PC-3 (cell line): ENCODE measurements at regions not wholly inside any gene's neighbourhood (a gene's known extent, or its start where the extent isn't known, plus 50 kb on each side); places are given as distances from the start of the nearest gene placed in this dataset.

Source experiments
- ATAC-seq: fragments of 200-7000 bp; cut with Tn5 transposase; 2 replicates; pipeline ENCODE4 v1.9.1; 2020; ENCODE audit warnings: mild to moderate bottlenecking, moderate library complexity
- BruUV-seq: library from RNA; stranded (reverse); fragments of 400-500 nt; replicated peaks from 2 replicates; lab custom pipeline; 2021; lab: Mats Ljungman, UMichigan
- CTCF ChIA-PET: fragments of 300-600 bp; sonication (Branson Sonifier 250); formaldehyde crosslinking; loops from one replicate; lab custom pipeline; 2022; ENCODE audit warnings: antibody characterized with exemption; lab: Charles Lee
- POLR2A ChIA-PET: fragments of 300-600 bp; sonication (Branson Sonifier 250); formaldehyde crosslinking; loops from one replicate; lab custom pipeline; 2022; ENCODE audit warnings: antibody characterized with exemption; ENCODE audit not compliant: unreplicated experiment; lab: Charles Lee
- DNase-seq: peaks from one replicate; pipeline ENCODE4 v3.0.0-alpha.2; 2015
- H2AFZ ChIP-seq: fragments of 300-600 bp; sonication (generic); 2 replicates; pipeline ENCODE4 v1.6.0; 2016; ENCODE audit warnings: antibody characterized with exemption, low read length
- H3F3A ChIP-seq: fragments of 300-600 bp; sonication (generic); one replicate; pipeline ENCODE4 v1.6.0; 2017; ENCODE audit warnings: antibody characterized with exemption, low read length, control low read depth, mild to moderate bottlenecking; ENCODE audit not compliant: unreplicated experiment
- H3K27ac ChIP-seq: fragments of 300-600 bp; sonication (generic); 2 replicates; pipeline ENCODE4 v1.5.1; 2016; ENCODE audit warnings: mild to moderate bottlenecking, low read length
- H3K27me3 ChIP-seq: fragments of 300-600 bp; sonication (generic); 2 replicates; pipeline ENCODE4 v1.6.1; 2016; ENCODE audit warnings: low read length, mixed read lengths
- H3K36me3 ChIP-seq: fragments of 300-600 bp; sonication (generic); 2 replicates; pipeline ENCODE4 v1.6.1; 2016; ENCODE audit warnings: low read depth, mixed run types, low read length, mixed read lengths
- H3K4me1 ChIP-seq: fragments of 300-600 bp; sonication (generic); 2 replicates; pipeline ENCODE4 v1.5.1; 2016; ENCODE audit warnings: low read length; ENCODE audit not compliant: insufficient read depth
- H3K4me2 ChIP-seq: fragments of 300-600 bp; sonication (generic); 2 replicates; pipeline ENCODE4 v1.6.0; 2016; ENCODE audit warnings: low read length
- H3K4me3 ChIP-seq: fragments of 300-600 bp; sonication (generic); 2 replicates; pipeline ENCODE4 v1.5.1; 2016; ENCODE audit warnings: mild to moderate bottlenecking, low read length, mixed read lengths
- H3K79me2 ChIP-seq: fragments of 300-600 bp; sonication (generic); 2 replicates; pipeline ENCODE4 v1.6.1; 2017; ENCODE audit warnings: low read length, mixed read lengths
- H3K9ac ChIP-seq: fragments of 300-600 bp; sonication (generic); 2 replicates; pipeline ENCODE4 v1.6.0; 2016; ENCODE audit warnings: mild to moderate bottlenecking, low read length
- H3K9me2 ChIP-seq: fragments of 300-600 bp; sonication (generic); replicated peaks from 2 replicates; pipeline ENCODE4 v1.6.1; 2016; ENCODE audit warnings: mixed run types, low read length, mixed read lengths
- H3K9me3 ChIP-seq: fragments of 300-600 bp; sonication (generic); 2 replicates; pipeline ENCODE4 v1.6.1; 2016; ENCODE audit warnings: low read length, mixed read lengths
- H4K20me1 ChIP-seq: fragments of 300-600 bp; sonication (generic); 2 replicates; pipeline ENCODE4 v1.6.1; 2016; ENCODE audit warnings: low read length, mixed read lengths
- CTCF ChIP-seq: fragments of 300-600 bp; sonication (generic); conservative IDR thresholded peaks from 2 replicates; pipeline ENCODE4 v1.5.1; 2017; ENCODE audit warnings: antibody characterized with exemption, low read depth, mild to moderate bottlenecking, low read length
- EZH2 ChIP-seq: fragments of 300-600 bp; sonication (generic); IDR thresholded peaks from one replicate; pipeline ENCODE4 v1.6.1; 2017; ENCODE audit warnings: antibody characterized with exemption, mild to moderate bottlenecking, low read length; ENCODE audit not compliant: unreplicated experiment
- EZH2phosphoT487 ChIP-seq: fragments of 300-600 bp; sonication (generic); IDR thresholded peaks from 2 replicates; pipeline ENCODE4 v1.6.1; 2018; ENCODE audit warnings: mild to moderate bottlenecking, antibody characterized with exemption, low read length, borderline replicate concordance
- intact Hi-C: fragments of 100-400 bp; cut with micrococcal nuclease; formaldehyde crosslinking; loops from 2 replicates; pipeline ENCODE4 v1.9.0; 2023

DNA sequence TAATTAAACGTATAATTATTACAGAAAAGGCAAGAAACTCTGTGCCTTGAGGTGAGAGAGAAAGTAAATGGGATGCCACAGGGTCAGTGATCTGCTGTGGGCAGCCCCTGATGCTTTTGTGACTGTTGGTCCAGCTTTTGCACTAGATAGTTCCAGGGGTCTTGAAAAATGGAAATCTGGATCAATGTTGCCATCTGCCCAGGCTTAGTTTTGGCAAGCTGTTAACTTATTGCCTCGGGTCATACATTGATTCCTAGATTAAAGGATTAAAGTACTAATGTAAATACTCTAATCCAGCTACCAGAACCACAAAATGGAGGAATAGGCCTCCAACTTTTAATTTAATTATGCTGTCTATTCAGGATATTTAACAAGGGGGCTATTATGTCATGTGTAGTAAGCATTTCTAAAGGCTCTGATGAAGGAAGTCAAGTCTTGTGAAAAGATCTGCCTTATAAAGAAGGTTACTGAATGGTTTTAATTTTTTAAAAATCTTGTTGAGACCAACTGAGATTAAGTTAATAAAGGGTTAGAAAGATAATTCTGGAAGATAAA lies 376.0 kb upstream of the HS3ST5 start:
- no peaks in the 10 kb centered on the region for H3K79me2 ChIP-seq
- ChIA-PET POLR2A (no interaction called here), CTCF (no interaction called here)
- BruUV-seq, result no TSS peak
- no peak overlapping the region for H3K4me3 ChIP-seq
- H2AFZ ChIP-seq, result no peak overlapping the region
- no peaks in the 10 kb centered on the region for H3F3A ChIP-seq
- H3K36me3 ChIP-seq, result no peaks in the 10 kb centered on the region
- DNase-seq, result no peak
- TF ChIP-seq CTCF, result no peak
- no peak overlapping the region for H3K9ac ChIP-seq
- no peaks in the 10 kb centered on the region for H3K9me2 ChIP-seq
- no peaks in the 10 kb centered on the region for H4K20me1 ChIP-seq
- H3K4me1 ChIP-seq, result no peaks in the 10 kb centered on the region
- no peaks in the 10 kb centered on the region for H3K9me3 ChIP-seq
- intact Hi-C loops, result no loop called here
- no peak overlapping the region for H3K4me2 ChIP-seq
- H3K27ac ChIP-seq, result no peak overlapping the region
- no peaks in the 10 kb centered on the region for H3K27me3 ChIP-seq
- no peak for ATAC-seq

- Histone ChIP-seq H4K20me1 (no peaks in the 10 kb centered on the region), H3K9me2 (no peaks in the 10 kb centered on the region), H3K4me3 (no peak overlapping the region), H3K9ac (no peak overlapping the region), H3K79me2 (no peaks in the 10 kb centered on the region), H3F3A (no peaks in the 10 kb centered on the region), H3K4me1 (no peaks in the 10 kb centered on the region), H2AFZ (no peak overlapping the region), H3K36me3 (no peaks in the 10 kb centered on the region), H3K9me3 (no peaks in the 10 kb centered on the region), H3K27me3 (no peaks in the 10 kb centered on the region), H3K4me2 (no peak overlapping the region), H3K27ac (no peak overlapping the region)
- intact Hi-C loops, result no loop called here
- ChIA-PET POLR2A (no interaction called here), CTCF (no interaction called here)
- no peak for DNase-seq
- no peak for TF ChIP-seq EZH2
- no peak for TF ChIP-seq CTCF
- no peak for TF ChIP-seq EZH2phosphoT487
- no peak for ATAC-seq
- BruUV-seq, result no TSS peak
Measured at GRCh38 chr6:114718186-114718585, 375.4 kb upstream of the HS3ST5 start.

DNA sequence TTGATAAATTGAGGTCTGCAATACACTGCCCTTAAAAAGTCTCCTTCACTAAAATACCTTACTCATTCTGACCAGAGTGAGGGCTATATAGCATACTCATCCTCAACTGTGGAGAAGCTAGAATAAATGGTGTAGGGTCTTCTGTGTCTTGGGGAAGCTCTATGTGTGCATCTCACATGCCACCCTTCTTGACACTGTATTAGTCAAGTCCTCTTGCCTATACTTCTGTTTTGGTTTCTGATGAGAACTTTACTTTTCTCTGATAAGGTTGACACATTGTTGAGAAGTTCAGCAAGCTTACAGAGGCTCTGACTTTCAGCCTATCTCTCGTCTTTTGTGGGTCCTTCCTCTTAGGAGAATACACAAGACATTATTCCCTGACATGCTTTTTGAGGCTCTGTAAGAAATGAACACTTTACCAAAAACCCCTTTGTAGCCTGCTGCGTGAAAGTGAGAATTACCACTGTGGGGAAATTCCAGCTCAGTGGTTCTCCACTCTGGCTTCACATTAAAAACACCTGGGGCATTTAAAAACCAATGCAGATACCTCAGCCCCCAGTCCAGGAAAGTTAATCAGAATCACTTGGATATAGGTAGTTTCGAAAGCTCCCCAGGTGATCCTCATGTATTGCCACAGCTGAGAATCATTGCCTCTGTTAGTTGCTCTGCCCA lies 372.1 kb upstream of the HS3ST5 start:
- Histone ChIP-seq H3K4me2 (no peak overlapping the region), H3K36me3 (no peaks in the 10 kb centered on the region), H2AFZ (no peak overlapping the region), H3K9me3 (no peaks in the 10 kb centered on the region), H3K27me3 (no peaks in the 10 kb centered on the region), H3K79me2 (no peaks in the 10 kb centered on the region), H3K9me2 (no peaks in the 10 kb centered on the region), H4K20me1 (no peaks in the 10 kb centered on the region), H3F3A (no peaks in the 10 kb centered on the region), H3K27ac (no peak overlapping the region), H3K4me3 (no peak overlapping the region), H3K9ac (no peak overlapping the region), H3K4me1 (no peaks in the 10 kb centered on the region)
- intact Hi-C loops, result no loop called here
- TF ChIP-seq CTCF (no peak), EZH2phosphoT487 (no peak), EZH2 (no peak)
- POLR2A ChIA-PET, result no interaction called here
- CTCF ChIA-PET, result no interaction called here
- DNase-seq (no peak), ATAC-seq (no peak)
- BruUV-seq, result no TSS peak
